H1 (cell line): ENCODE measurements at regions not wholly inside any gene's neighbourhood (a gene's known extent, or its start where the extent isn't known, plus 50 kb on each side); places are given as distances from the start of the nearest gene placed in this dataset.

Source experiments
- CTCF ChIA-PET: fragments of 300-600 bp; sonication (Branson Sonifier 250); formaldehyde crosslinking; loops from one replicate; lab custom pipeline; 2021; ENCODE audit not compliant: partially characterized antibody; lab: Charles Lee
- POLR2A ChIA-PET: fragments of 300-600 bp; sonication (Branson Sonifier 250); formaldehyde crosslinking; loops from one replicate; lab custom pipeline; 2021; ENCODE audit warnings: inconsistent platforms; ENCODE audit not compliant: partially characterized antibody; lab: Charles Lee
- DNase-seq, 2 experiments: peaks; one replicate each; pipeline versions ENCODE4 v3.0.0 to v3.0.0-alpha.2; 2010 to 2022; ENCODE audit warnings: low spot score in 2 of 2, low read depth in 1 of 2, mixed read lengths in 1 of 2
- FAIRE-seq: peaks from 2 replicates; lab custom pipeline; 2011; peaks lifted over from hg19 to GRCh38; lab: Jason Lieb, UNC
- H2AFZ ChIP-seq: 2 replicates; pipeline ENCODE4 v1.8.1; 2012; ENCODE audit warnings: low read length, inconsistent platforms
- H2AK5ac ChIP-seq: 2 replicates; pipeline ENCODE4 v1.6.1; 2013; ENCODE audit warnings: low read depth, low read length
- H2BK120ac ChIP-seq: replicated peaks from 2 replicates; pipeline ENCODE3; 2013; ENCODE audit warnings: low read depth, low read length, inconsistent platforms
- H2BK12ac ChIP-seq: 2 replicates; pipeline ENCODE4 v1.6.1; 2013; ENCODE audit warnings: low read depth, low read length
- H2BK15ac ChIP-seq: 2 replicates; pipeline ENCODE4 v1.6.1; 2013; ENCODE audit warnings: low read length
- H2BK20ac ChIP-seq: 2 replicates; pipeline ENCODE4 v1.6.1; 2013; ENCODE audit warnings: low read length
- H2BK5ac ChIP-seq: 2 replicates; pipeline ENCODE4 v1.6.1; 2013; ENCODE audit warnings: low read depth, low read length
- H3K14ac ChIP-seq: 2 replicates; pipeline ENCODE4 v1.6.1; 2013; ENCODE audit warnings: inconsistent platforms; ENCODE audit not compliant: insufficient read length
- H3K18ac ChIP-seq: 2 replicates; pipeline ENCODE4 v1.6.1; 2013; ENCODE audit warnings: low read length; ENCODE audit errors: extremely low read depth
- H3K23ac ChIP-seq: 2 replicates; pipeline ENCODE4 v1.6.1; 2013; ENCODE audit warnings: inconsistent platforms; ENCODE audit not compliant: insufficient read length
- H3K23me2 ChIP-seq: 2 replicates; pipeline ENCODE4 v1.6.1; 2013; ENCODE audit warnings: low read depth, low read length
- H3K27ac ChIP-seq: 2 replicates; pipeline ENCODE4 v1.6.1; 2011; ENCODE audit warnings: low read depth, low read length, inconsistent platforms
- H3K27me3 ChIP-seq, 4 experiments: replicated peaks in 1 of 4; 1 replicate in 1 of 4; 2 replicates in 3 of 4; pipeline versions ENCODE4 v1.6.1 to v1.8.1; 2011 to 2013; ENCODE audit warnings: low read length in 3 of 4, mild to moderate bottlenecking in 3 of 4, inconsistent platforms in 2 of 4, mixed read lengths in 2 of 4, moderate library complexity in 1 of 4; ENCODE audit not compliant: control insufficient read depth in 3 of 4, insufficient read depth in 3 of 4; ENCODE audit errors: extremely low read depth in 1 of 4
- H3K36me3 ChIP-seq, 4 experiments: 2 replicates each; pipeline versions ENCODE4 v1.6.1 to v1.8.1; 2011 to 2013; ENCODE audit warnings: mild to moderate bottlenecking in 4 of 4, low read length in 3 of 4, moderate library complexity in 2 of 4, control low read depth in 1 of 4, inconsistent platforms in 1 of 4; ENCODE audit not compliant: insufficient read depth in 4 of 4, control insufficient read depth in 2 of 4
- H3K4ac ChIP-seq: replicated peaks from 2 replicates; pipeline ENCODE3; 2013; ENCODE audit warnings: low read length, low read depth, mixed read lengths, inconsistent platforms; ENCODE audit not compliant: insufficient read length
- H3K4me1 ChIP-seq, 4 experiments: replicated peaks in 1 of 4; 1 replicate in 1 of 4; 2 replicates in 3 of 4; pipeline versions ENCODE4 v1.6.1 to v1.8.1; 2011 to 2013; ENCODE audit warnings: low read length in 3 of 4, inconsistent platforms in 2 of 4, mixed read lengths in 1 of 4; ENCODE audit not compliant: insufficient read depth in 4 of 4, control insufficient read depth in 3 of 4
- H3K4me2 ChIP-seq, 2 experiments: 2 replicates each; pipeline versions ENCODE4 v1.6.1 to v1.8.1; 2011 to 2013; ENCODE audit warnings: low read depth in 2 of 2, low read length in 2 of 2, control low read depth in 1 of 2, inconsistent platforms in 1 of 2, mild to moderate bottlenecking in 1 of 2; ENCODE audit not compliant: insufficient read depth in 1 of 2
- H3K4me3 ChIP-seq, 4 experiments: fragments of 200-600, 300-600 bp in 1 of 4; sonication (generic), shearing (Covaris generic), sonication (Bioruptor Twin) in 1 of 4; 2 replicates each; pipeline versions ENCODE4 v1.5.1 to v1.8.1; 2011 to 2016; ENCODE audit warnings: low read length in 4 of 4, low read depth in 3 of 4, control low read depth in 2 of 4, inconsistent platforms in 2 of 4, mild to moderate bottlenecking in 2 of 4, mixed read lengths in 1 of 4, moderate library complexity in 1 of 4; ENCODE audit not compliant: insufficient read depth in 2 of 4; ENCODE audit errors: extremely low read depth in 1 of 4
- H3K56ac ChIP-seq: replicated peaks from 2 replicates; pipeline ENCODE3; 2013; ENCODE audit warnings: low read depth, mild to moderate bottlenecking, mixed read lengths, low read length, inconsistent platforms; ENCODE audit not compliant: insufficient read length
- H3K79me1 ChIP-seq: 2 replicates; pipeline ENCODE4 v1.6.1; 2013; ENCODE audit warnings: low read depth, low read length, control low read depth
- H3K79me2 ChIP-seq, 2 experiments: 2 replicates each; pipeline versions ENCODE4 v1.6.1 to v1.8.1; 2012 to 2013; ENCODE audit warnings: low read length in 2 of 2, mild to moderate bottlenecking in 2 of 2, inconsistent platforms in 1 of 2; ENCODE audit not compliant: insufficient read depth in 2 of 2, control insufficient read depth in 1 of 2
- H3K9ac ChIP-seq, 4 experiments: replicated peaks in 1 of 4; 1 replicate in 1 of 4; 2 replicates in 3 of 4; pipeline versions ENCODE4 v1.6.1 to v1.8.1; 2011 to 2013; ENCODE audit warnings: low read depth in 3 of 4, low read length in 3 of 4, control low read depth in 2 of 4, mild to moderate bottlenecking in 2 of 4, moderate library complexity in 2 of 4, inconsistent platforms in 1 of 4; ENCODE audit errors: extremely low read depth in 1 of 4
- H3K9me3 ChIP-seq, 2 experiments: 2 replicates each; pipeline versions ENCODE4 v1.6.1 to v1.8.1; 2012 to 2013; ENCODE audit warnings: mild to moderate bottlenecking in 2 of 2, moderate library complexity in 2 of 2, control low read depth in 1 of 2, inconsistent platforms in 1 of 2, low read depth in 1 of 2, low read length in 1 of 2, mixed read lengths in 1 of 2; ENCODE audit not compliant: insufficient read depth in 2 of 2
- H4K20me1 ChIP-seq, 2 experiments: replicated peaks in 1 of 2; 2 replicates each; pipeline versions ENCODE3 to v1.8.1; 2011 to 2013; ENCODE audit warnings: inconsistent platforms in 2 of 2, low read length in 2 of 2, mild to moderate bottlenecking in 1 of 2; ENCODE audit not compliant: insufficient read depth in 2 of 2, control insufficient read depth in 1 of 2
- H4K5ac ChIP-seq: 2 replicates; pipeline ENCODE4 v1.6.1; 2013; ENCODE audit warnings: low read length, low read depth, mixed read lengths, inconsistent platforms; ENCODE audit not compliant: insufficient read length
- H4K8ac ChIP-seq: 2 replicates; pipeline ENCODE4 v1.8.0; 2013; ENCODE audit warnings: mild to moderate bottlenecking, moderate library complexity, low read length, inconsistent platforms; ENCODE audit not compliant: insufficient read depth; ENCODE audit errors: extremely low read depth
- H4K91ac ChIP-seq: replicated peaks from 2 replicates; pipeline ENCODE3; 2013; ENCODE audit warnings: low read length, mixed read lengths, inconsistent platforms; ENCODE audit not compliant: insufficient read length
- GABPA ChIP-seq: IDR thresholded peaks from 2 replicates; pipeline ENCODE4 v1.6.1; 2011; ENCODE audit warnings: mild to moderate bottlenecking, low read length, moderate library complexity, borderline replicate concordance; ENCODE audit not compliant: insufficient read depth
- PHF8 ChIP-seq: fragments of 200-600 bp; sonication (generic); conservative IDR thresholded peaks from 2 replicates; pipeline ENCODE4 v1.7.1; 2012; ENCODE audit warnings: low read depth, mild to moderate bottlenecking, inconsistent platforms, low read length, moderate library complexity
- POLR2AphosphoS5 ChIP-seq: IDR thresholded peaks from 2 replicates; pipeline ENCODE4 v1.6.1; 2011; ENCODE audit warnings: low read depth, low read length
- WGBS, 2 experiments: shearing (Covaris generic) in 1 of 2; methylation state at CpG; one replicate each; pipeline versions ENCODE4 v1.1.6 to v1.1.7; 2013 to 2015; ENCODE audit warnings: low lambda C conversion rate in 2 of 2, mixed read lengths in 2 of 2, inconsistent platforms in 1 of 2, low coverage in 1 of 2, missing lambda C conversion rate in 1 of 2; ENCODE audit not compliant: insufficient replicate concordance in 2 of 2, insufficient coverage in 1 of 2, insufficient read length in 1 of 2; ENCODE audit errors: extremely low coverage in 1 of 2, missing lambda C conversion rate in 1 of 2; 5-methylcytosine and 5-hydroxymethylcytosine counted together

- no peak overlapping the region for H3K56ac ChIP-seq
- peak overlapping the region; percentile 77 to 84 (median 80); a peak in 7 of 8 replicates for H3K4me3 ChIP-seq
- no peak for FAIRE-seq
- no peaks in the 10 kb centered on the region; the same call in 1 of the 2 replicates for H3K79me1 ChIP-seq
- TF ChIP-seq POLR2AphosphoS5 (no peak), GABPA (no peak), PHF8 (no peak)
- H3K4me1 ChIP-seq: peaks cover 0 to 8% (median 0%) of the 10 kb centered on the region in 4 experiments; a peak in 1 of 7 replicates
- H3K9ac ChIP-seq: peak overlapping the region in 2 of 4 experiments; percentile 13 to 23; a peak in 3 of 7 replicates
- H4K5ac ChIP-seq: no peak overlapping the region
- H3K9me3 ChIP-seq: no peaks in the 10 kb centered on the region
- no peak overlapping the region for H2AFZ ChIP-seq
- H3K14ac ChIP-seq: no peak overlapping the region
- H2BK15ac ChIP-seq: no peak overlapping the region
- no peak overlapping the region for H2BK20ac ChIP-seq
- no peak overlapping the region for H2AK5ac ChIP-seq
- DNase-seq: no peak
- WGBS, 2 experiments: 69% methylated on average over 3 of the region's 3 CpGs; no CpG with 5 or more reads in 1 of the 2 experiments
- H3K36me3 ChIP-seq: no peaks in the 10 kb centered on the region
- no peak overlapping the region for H4K8ac ChIP-seq
- peaks cover 0 to 40% of the 10 kb centered on the region in 2 experiments; a peak in 3 of 4 replicates for H3K79me2 ChIP-seq
- H3K4ac ChIP-seq: no peak overlapping the region
- no peak overlapping the region for H2BK12ac ChIP-seq
- H3K18ac ChIP-seq: no peak overlapping the region
- H3K27me3 ChIP-seq: no peaks in the 10 kb centered on the region
- H3K23me2 ChIP-seq: peaks cover 5% of the 10 kb centered on the region
- no peak overlapping the region for H2BK120ac ChIP-seq
- H2BK5ac ChIP-seq: no peak overlapping the region
- H3K23ac ChIP-seq: no peak overlapping the region
- H3K4me2 ChIP-seq: peak overlapping the region; percentile 92 to 96
- no peak overlapping the region for H3K27ac ChIP-seq
- no peaks in the 10 kb centered on the region for H4K20me1 ChIP-seq
- no peak overlapping the region for H4K91ac ChIP-seq
- ChIA-PET CTCF (interaction anchor here (0.6 to 4.2 kb wide), 8 partner anchors 12 to 146 kb away, joined by 3 to 9 read pairs (median 4); no protein-coding TSS in a partner anchor), POLR2A (interaction anchor here (0.8 to 2.5 kb wide), 5 partner anchors 9 to 35 kb away, joined by 3 to 23 read pairs (median 5); no protein-coding TSS in a partner anchor)
Observed at GRCh38 chr3:159840703-159841299, 147.8 kb upstream of the IL12A start.
